ENCODE measurements at regions not wholly inside any gene's neighbourhood (a gene's known extent, or its start where the extent isn't known, plus 50 kb on each side); places are given as distances from the start of the nearest gene placed in this dataset.
"Not testable (repeated sequence)": the region's sequence is repeated elsewhere in the genome, so short reads cannot be mapped to it uniquely, and the experiment has no call there.

DNA sequence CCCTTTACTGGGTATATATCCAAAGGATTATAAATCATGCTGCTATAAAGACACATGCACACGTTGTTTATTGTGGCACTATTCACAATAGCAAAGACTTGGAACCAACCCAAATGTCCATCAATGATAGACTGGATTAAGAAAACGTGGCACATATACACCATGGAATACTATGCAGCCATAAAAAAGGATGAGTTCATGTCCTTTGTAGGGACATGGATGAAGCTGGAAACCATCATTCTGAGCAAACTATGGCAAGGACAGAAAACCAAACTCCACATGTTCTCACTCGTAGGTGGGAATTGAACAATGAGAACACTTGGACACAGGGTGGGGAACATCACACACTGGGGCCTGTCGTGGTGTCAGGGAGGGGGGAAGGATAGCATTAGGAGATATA lies 59.2 kb downstream of the CXorf49B start:
- DNase-seq; H3K4me1 ChIP-seq (ENCODE audit: control insufficient read depth in 1 of 2, insufficient read depth in 2 of 2, low read length in 2 of 2); H3K79me2 ChIP-seq (ENCODE audit: insufficient read depth, low read length); H3K9me3 ChIP-seq (replicated peaks in 1 of 2; ENCODE audit: control insufficient read depth in 1 of 2, insufficient read depth in 1 of 2, low read length in 2 of 2); H3K4me2 ChIP-seq (replicated peaks; ENCODE audit: extremely low read depth, low read length, poor library complexity, severe bottlenecking); H2AFZ ChIP-seq (ENCODE audit: insufficient read depth, low read depth, low read length, poor library complexity, severe bottlenecking); intact Hi-C loops (cut with micrococcal nuclease); H3K27ac ChIP-seq (ENCODE audit: low read depth in 1 of 2, low read length in 2 of 2); H3K4me3 ChIP-seq (replicated peaks in 1 of 3; ENCODE audit: low read depth in 2 of 3, low read length in 3 of 3); H3K4me3 Mint-ChIP-seq; H3K9ac ChIP-seq (ENCODE audit: insufficient read depth, low read length, poor library complexity, severe bottlenecking); H3K36me3 Mint-ChIP-seq; H3K27me3 ChIP-seq (ENCODE audit: control insufficient read depth in 2 of 2, insufficient read depth in 2 of 2, low read length in 2 of 2); H3K9me3 Mint-ChIP-seq; H4K20me1 ChIP-seq (ENCODE audit: insufficient read depth, low read length); H3K27ac Mint-ChIP-seq; H3K27me3 Mint-ChIP-seq (ENCODE audit: low read depth in 3 of 3); H3K36me3 ChIP-seq (replicated peaks in 1 of 2; ENCODE audit: control insufficient read depth in 1 of 2, insufficient read depth in 2 of 2, low read length in 2 of 2); H3K4me1 Mint-ChIP-seq: not testable (repeated sequence)
- no CpG with 5 or more reads among the region's 4 CpGs for WGBS (ENCODE audit: insufficient coverage)

- Histone ChIP-seq H3K9me3 (replicated peaks in 1 of 2; ENCODE audit: control insufficient read depth in 1 of 2, insufficient read depth in 1 of 2, low read length in 2 of 2) (no peaks in the 10 kb centered on the region), H3K27me3 (ENCODE audit: control insufficient read depth in 2 of 2, insufficient read depth in 2 of 2, low read length in 2 of 2) (no peaks in the 10 kb centered on the region), H3K27ac (ENCODE audit: low read depth in 1 of 2, low read length in 2 of 2) (no peak overlapping the region), H3K9ac (ENCODE audit: insufficient read depth, low read length, poor library complexity, severe bottlenecking) (no peak overlapping the region), H3K4me1 (ENCODE audit: control insufficient read depth in 1 of 2, insufficient read depth in 2 of 2, low read length in 2 of 2) (no peaks in the 10 kb centered on the region), H3K4me3 (replicated peaks in 1 of 3; ENCODE audit: low read depth in 2 of 3, low read length in 3 of 3) (no peak overlapping the region), H3K79me2 (ENCODE audit: insufficient read depth, low read length) (no peaks in the 10 kb centered on the region), H4K20me1 (ENCODE audit: insufficient read depth, low read length) (no peaks in the 10 kb centered on the region), H2AFZ (ENCODE audit: insufficient read depth, low read depth, low read length, poor library complexity, severe bottlenecking) (no peak overlapping the region), H3K4me2 (replicated peaks; ENCODE audit: extremely low read depth, low read length, poor library complexity, severe bottlenecking) (no peak overlapping the region), H3K36me3 (replicated peaks in 1 of 2; ENCODE audit: control insufficient read depth in 1 of 2, insufficient read depth in 2 of 2, low read length in 2 of 2) (no peaks in the 10 kb centered on the region)
- H3K4me3 Mint-ChIP-seq = no peak overlapping the region
- no peak for TF ChIP-seq CTCF (IDR thresholded peaks at IDR 0.05)
- peaks cover 0 to 4% (median 2%) of the 10 kb centered on the region in 7 donors for H3K9me3 Mint-ChIP-seq
- no peaks in the 10 kb centered on the region for H3K36me3 Mint-ChIP-seq
- H3K4me1 Mint-ChIP-seq = no peaks in the 10 kb centered on the region
- DNase-seq = no peak
- WGBS (ENCODE audit: insufficient coverage) = 100% methylated on average over 1 of the region's 12 CpGs
- intact Hi-C loops (cut with micrococcal nuclease) = no loop called here
- no peak overlapping the region for H3K27ac Mint-ChIP-seq
- H3K27me3 Mint-ChIP-seq (ENCODE audit: low read depth in 3 of 3) = peaks cover 2 to 4% (median 3%) of the 10 kb centered on the region in 3 donors
Measured at GRCh38 chrX:71823391-71824057, 60.4 kb downstream of the CXorf49B start.

Data from CD14-positive monocyte (primary cell).